H9 (cell line): ENCODE measurements at regions not wholly inside any gene's neighbourhood (a gene's known extent, or its start where the extent isn't known, plus 50 kb on each side); places are given as distances from the start of the nearest gene placed in this dataset.

Source experiments
- DNase-seq: peaks from one replicate; pipeline ENCODE4 v3.0.0-alpha.2; 2017
- H2AFZ ChIP-seq: one replicate; pipeline ENCODE4 v1.6.1; 2013; ENCODE audit warnings: mild to moderate bottlenecking, low read length, control low read depth, moderate library complexity
- H2AK5ac ChIP-seq: 2 replicates; pipeline ENCODE4 v1.6.1; 2013; ENCODE audit warnings: low read length, control low read depth, mixed read lengths; ENCODE audit not compliant: insufficient read length
- H2BK120ac ChIP-seq: one replicate; pipeline ENCODE4 v1.6.1; 2013; ENCODE audit warnings: low read depth, mild to moderate bottlenecking, low read length, control low read depth, inconsistent platforms; ENCODE audit not compliant: poor library complexity, severe bottlenecking
- H2BK12ac ChIP-seq: 2 replicates; pipeline ENCODE4 v1.6.1; 2013; ENCODE audit warnings: low read length, control low read depth, mixed read lengths, low read depth; ENCODE audit not compliant: insufficient read length
- H2BK15ac ChIP-seq: 2 replicates; pipeline ENCODE4 v1.6.1; 2013; ENCODE audit warnings: low read depth, low read length, control low read depth
- H2BK20ac ChIP-seq: one replicate; pipeline ENCODE4 v1.6.1; 2013; ENCODE audit warnings: low read depth, mild to moderate bottlenecking, low read length, control low read depth, inconsistent platforms; ENCODE audit not compliant: poor library complexity, severe bottlenecking
- H2BK5ac ChIP-seq: 2 replicates; pipeline ENCODE4 v1.6.1; 2013; ENCODE audit warnings: low read length, control low read depth, mixed read lengths; ENCODE audit not compliant: insufficient read length
- H3K14ac ChIP-seq: 2 replicates; pipeline ENCODE4 v1.6.1; 2013; ENCODE audit warnings: low read length, control low read depth; ENCODE audit not compliant: insufficient read depth
- H3K18ac ChIP-seq: 2 replicates; pipeline ENCODE4 v1.6.1; 2013; ENCODE audit warnings: low read depth, mild to moderate bottlenecking, mixed read lengths, low read length, control low read depth; ENCODE audit not compliant: insufficient read length
- H3K23ac ChIP-seq: 2 replicates; pipeline ENCODE4 v1.6.1; 2013; ENCODE audit warnings: low read length, control low read depth, mixed read lengths, low read depth; ENCODE audit not compliant: insufficient read length
- H3K23me2 ChIP-seq: 2 replicates; pipeline ENCODE4 v1.6.1; 2013; ENCODE audit warnings: low read depth, mild to moderate bottlenecking, mixed read lengths, low read length, control low read depth; ENCODE audit not compliant: insufficient read length, poor library complexity, severe bottlenecking
- H3K27ac ChIP-seq: 2 replicates; pipeline ENCODE4 v1.5.1; 2013; ENCODE audit warnings: low read length, control low read depth, mixed read lengths, low read depth; ENCODE audit not compliant: insufficient read length
- H3K27me3 ChIP-seq: 2 replicates; pipeline ENCODE4 v1.6.1; 2013; ENCODE audit warnings: low read length, control low read depth, inconsistent platforms; ENCODE audit not compliant: insufficient read depth
- H3K4ac ChIP-seq: 2 replicates; pipeline ENCODE4 v1.6.1; 2013; ENCODE audit warnings: low read depth, mild to moderate bottlenecking, control low read depth, inconsistent platforms, low read length, moderate library complexity
- H3K4me1 ChIP-seq: 2 replicates; pipeline ENCODE4 v1.6.1; 2013; ENCODE audit warnings: low read length, control low read depth, inconsistent platforms; ENCODE audit not compliant: insufficient read depth
- H3K4me2 ChIP-seq: 2 replicates; pipeline ENCODE4 v1.6.1; 2013; ENCODE audit warnings: low read length, control low read depth, mixed read lengths; ENCODE audit not compliant: insufficient read length, insufficient read depth
- H3K56ac ChIP-seq: 2 replicates; pipeline ENCODE4 v1.6.1; 2013; ENCODE audit warnings: low read depth, mild to moderate bottlenecking, mixed read lengths, low read length, control low read depth; ENCODE audit not compliant: insufficient read length
- H3K79me1 ChIP-seq: 2 replicates; pipeline ENCODE4 v1.6.1; 2013; ENCODE audit warnings: low read depth, mild to moderate bottlenecking, moderate library complexity, low read length, control low read depth, inconsistent platforms; ENCODE audit not compliant: insufficient read depth, poor library complexity, severe bottlenecking
- H3K79me2 ChIP-seq: 2 replicates; pipeline ENCODE4 v1.6.1; 2013; ENCODE audit warnings: low read length, control low read depth, inconsistent platforms; ENCODE audit not compliant: insufficient read depth
- H3K9ac ChIP-seq: 2 replicates; pipeline ENCODE4 v1.6.1; 2013; ENCODE audit warnings: low read length, control low read depth, mixed read lengths; ENCODE audit not compliant: insufficient read length; ENCODE audit errors: extremely low read depth
- H3K9me3 ChIP-seq: one replicate; pipeline ENCODE4 v1.6.1; 2013; ENCODE audit warnings: low read depth, low read length, inconsistent platforms; ENCODE audit not compliant: control insufficient read depth
- H3T11ph ChIP-seq: one replicate; pipeline ENCODE4 v1.6.1; 2013; ENCODE audit warnings: mild to moderate bottlenecking, low read length, control low read depth, inconsistent platforms
- H4K20me1 ChIP-seq: one replicate; pipeline ENCODE4 v1.6.1; 2013; ENCODE audit not compliant: control insufficient read depth, insufficient read length, insufficient read depth
- H4K5ac ChIP-seq: 2 replicates; pipeline ENCODE4 v1.6.1; 2013; ENCODE audit warnings: low read depth, mild to moderate bottlenecking, mixed read lengths, low read length, control low read depth; ENCODE audit not compliant: insufficient read length
- H4K8ac ChIP-seq: replicated peaks from 2 replicates; pipeline ENCODE4 v1.6.1; 2013; ENCODE audit warnings: low read length, control low read depth, mixed read lengths, low read depth; ENCODE audit not compliant: insufficient read length
- H4K91ac ChIP-seq: 2 replicates; pipeline ENCODE4 v1.6.1; 2013; ENCODE audit warnings: low read depth, mild to moderate bottlenecking, moderate library complexity, mixed read lengths, low read length, control low read depth; ENCODE audit not compliant: insufficient read length
- H3K27ac Mint-ChIP-seq, 3 experiments: 2 replicates in 2 of 3; 3 replicates in 1 of 3; pipeline ENCODE4 v1.8.0; 2020 to 2021; ENCODE audit warnings: mixed read lengths in 3 of 3, mild to moderate bottlenecking in 1 of 3, moderate library complexity in 1 of 3
- H3K27me3 Mint-ChIP-seq: 2 replicates; pipeline ENCODE4 v1.8.0; 2021; ENCODE audit warnings: low read depth, mild to moderate bottlenecking, moderate library complexity, mixed read lengths
- H3K36me3 Mint-ChIP-seq, 3 experiments: 2 replicates in 2 of 3; 3 replicates in 1 of 3; pipeline ENCODE4 v1.8.0; 2020 to 2021; ENCODE audit warnings: low read depth in 3 of 3, mixed read lengths in 3 of 3; ENCODE audit not compliant: insufficient read depth in 1 of 3
- H3K4me1 Mint-ChIP-seq, 2 experiments: 2 replicates each; pipeline ENCODE4 v1.8.0; 2020; ENCODE audit warnings: mixed read lengths in 2 of 2
- H3K4me3 Mint-ChIP-seq, 2 experiments: 2 replicates in 1 of 2; 3 replicates in 1 of 2; pipeline ENCODE4 v1.8.0; 2020 to 2021; ENCODE audit warnings: mild to moderate bottlenecking in 2 of 2, mixed read lengths in 2 of 2, moderate library complexity in 1 of 2
- H3K9me3 Mint-ChIP-seq, 2 experiments: 2 replicates in 1 of 2; 3 replicates in 1 of 2; pipeline ENCODE4 v1.8.0; 2020; ENCODE audit warnings: mild to moderate bottlenecking in 2 of 2, mixed read lengths in 2 of 2, moderate library complexity in 1 of 2
- CTCF ChIP-seq: fragments of 200-600 bp; sonication (generic); conservative IDR thresholded peaks from 3 replicates; pipeline ENCODE4 v1.8.0; 2021; ENCODE audit warnings: antibody characterized with exemption, mild to moderate bottlenecking
- WGBS: extraction: QIAGEN DNeasy Blood & Tissue Kit; methylation state at CpG from one replicate; pipeline ENCODE4 v1.1.7; 2013; ENCODE audit warnings: missing lambda C conversion rate, low lambda C conversion rate, mixed read lengths; ENCODE audit not compliant: insufficient read length; ENCODE audit errors: extremely low coverage; 5-methylcytosine and 5-hydroxymethylcytosine counted together

GRCh38 chr14:31926123-31926522 is 151.0 kb upstream of the ARHGAP5 start:
- Histone ChIP-seq H3K4ac (no peak overlapping the region), H3K27ac (no peak overlapping the region), H3T11ph (no peak overlapping the region), H2BK120ac (no peak overlapping the region), H2AK5ac (no peak overlapping the region), H4K8ac (no peak overlapping the region), H2AFZ (no peak overlapping the region), H3K79me1 (no peaks in the 10 kb centered on the region), H3K23me2 (no peaks in the 10 kb centered on the region), H4K5ac (no peak overlapping the region), H3K9me3 (no peaks in the 10 kb centered on the region), H4K91ac (no peak overlapping the region), H3K14ac (no peak overlapping the region), H4K20me1 (no peaks in the 10 kb centered on the region), H3K23ac (no peak overlapping the region), H3K9ac (no peak overlapping the region), H2BK15ac (no peak overlapping the region), H3K4me2 (no peak overlapping the region), H3K18ac (no peak overlapping the region), H3K79me2 (no peaks in the 10 kb centered on the region), H2BK5ac (no peak overlapping the region), H3K56ac (no peak overlapping the region), H3K4me1 (peaks cover 3% of the 10 kb centered on the region; the same call in 1 of the 2 replicates), H2BK20ac (no peak overlapping the region), H2BK12ac (no peak overlapping the region), H3K27me3 (no peaks in the 10 kb centered on the region)
- Mint-ChIP-seq H3K4me3 (no peak overlapping the region), H3K36me3 (no peaks in the 10 kb centered on the region), H3K27ac (no peak overlapping the region), H3K9me3 (no peaks in the 10 kb centered on the region), H3K4me1 (peaks cover 8 to 13% of the 10 kb centered on the region in 2 experiments; a peak in 3 of 4 replicates), H3K27me3 (no peaks in the 10 kb centered on the region)
- peak; percentile 79 for TF ChIP-seq CTCF
- no peak for DNase-seq
- WGBS, result no CpG with 5 or more reads among the region's 1 CpG
